ENCODE measurements at regions not wholly inside any gene's neighbourhood (a gene's known extent, or its start where the extent isn't known, plus 50 kb on each side); places are given as distances from the start of the nearest gene placed in this dataset.
A peak's percentile ranks its signal among the peaks of the same experiment; 100 is the strongest.

- DNase-seq (ENCODE audit: low read depth) = no peak
These were observed 201.4 kb upstream of the MARCKS start for GRCh38 chr6:113655761-113656160.

DNA sequence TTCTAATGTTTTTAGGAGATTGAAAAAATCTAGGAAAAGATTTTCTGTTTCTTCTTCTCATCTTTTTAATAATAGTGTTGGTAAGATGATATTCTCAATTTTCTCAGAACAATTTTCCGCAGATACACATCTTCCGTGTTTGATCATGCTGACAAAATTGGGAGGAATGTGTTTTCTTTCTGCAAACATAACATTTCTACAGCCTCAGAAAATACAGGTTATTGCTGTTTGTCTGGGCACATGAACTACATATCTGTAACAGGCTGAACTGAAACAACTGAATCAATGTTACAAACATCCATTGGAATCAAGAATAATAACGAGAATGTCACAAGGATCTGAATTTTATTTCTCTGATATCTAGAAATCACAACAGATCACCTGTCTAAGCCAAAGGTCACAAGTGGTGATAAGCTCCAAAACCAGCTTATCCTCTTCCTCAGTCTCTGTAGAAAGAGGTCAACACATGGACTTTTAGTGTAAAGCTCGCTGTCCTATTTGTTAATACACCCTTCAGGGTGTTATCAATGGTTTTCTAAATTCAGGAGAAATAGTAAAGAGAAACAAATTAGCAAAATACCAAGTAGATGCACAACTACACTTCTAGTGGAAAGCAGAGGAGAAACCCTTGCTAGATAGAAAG lies 197.3 kb upstream of the MARCKS start:
- no peak for DNase-seq (ENCODE audit: low read depth)

DNA sequence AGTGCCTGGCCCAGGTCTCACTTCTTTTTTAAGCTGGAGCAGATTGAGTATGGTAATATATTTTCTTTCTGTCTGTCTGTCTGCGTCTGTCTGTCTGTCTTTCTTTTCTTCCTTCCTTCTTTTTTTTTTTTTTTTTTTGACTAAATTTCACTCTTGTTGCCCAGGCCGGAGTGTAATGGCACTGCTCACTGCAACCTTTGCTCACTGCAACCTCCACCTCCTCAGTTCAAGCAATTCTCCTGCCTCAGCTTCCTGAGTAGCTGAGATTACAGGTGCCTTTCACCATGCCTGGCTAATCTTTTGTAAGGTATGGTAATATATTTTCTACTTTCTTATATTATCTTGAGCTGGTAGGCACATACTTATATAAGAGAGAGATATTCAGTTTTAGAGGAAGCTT lies 196.3 kb upstream of the MARCKS start:
- DNase-seq (ENCODE audit: low read depth) = no peak

- no peak for DNase-seq (ENCODE audit: low read depth)
These were observed 195.0 kb upstream of the MARCKS start for GRCh38 chr6:113662093-113662665.

GRCh38 chr6:113662688-113663333 lies 194.3 kb upstream of the MARCKS start:
- no peak for DNase-seq (ENCODE audit: low read depth)

DNA sequence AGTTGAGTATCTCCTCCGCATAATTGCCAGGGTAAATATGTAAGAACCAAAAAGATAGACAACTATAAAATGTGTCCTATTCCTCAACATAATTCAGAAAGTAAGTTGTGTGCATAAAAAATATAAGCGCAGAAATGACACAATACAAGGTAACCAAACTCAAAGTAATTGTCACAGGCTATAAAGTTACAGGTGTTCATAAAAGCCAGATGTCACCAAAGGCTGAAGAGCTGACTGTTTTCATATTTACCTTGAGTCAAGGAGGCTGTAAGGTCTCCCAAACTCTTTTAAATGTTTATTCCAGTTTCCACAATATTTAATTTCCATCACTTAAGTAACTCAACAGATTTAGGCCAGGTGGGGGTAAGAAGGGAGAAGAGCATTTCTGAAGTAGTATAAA lies 192.2 kb upstream of the MARCKS start:
- no peak for DNase-seq (ENCODE audit: low read depth)

DNA sequence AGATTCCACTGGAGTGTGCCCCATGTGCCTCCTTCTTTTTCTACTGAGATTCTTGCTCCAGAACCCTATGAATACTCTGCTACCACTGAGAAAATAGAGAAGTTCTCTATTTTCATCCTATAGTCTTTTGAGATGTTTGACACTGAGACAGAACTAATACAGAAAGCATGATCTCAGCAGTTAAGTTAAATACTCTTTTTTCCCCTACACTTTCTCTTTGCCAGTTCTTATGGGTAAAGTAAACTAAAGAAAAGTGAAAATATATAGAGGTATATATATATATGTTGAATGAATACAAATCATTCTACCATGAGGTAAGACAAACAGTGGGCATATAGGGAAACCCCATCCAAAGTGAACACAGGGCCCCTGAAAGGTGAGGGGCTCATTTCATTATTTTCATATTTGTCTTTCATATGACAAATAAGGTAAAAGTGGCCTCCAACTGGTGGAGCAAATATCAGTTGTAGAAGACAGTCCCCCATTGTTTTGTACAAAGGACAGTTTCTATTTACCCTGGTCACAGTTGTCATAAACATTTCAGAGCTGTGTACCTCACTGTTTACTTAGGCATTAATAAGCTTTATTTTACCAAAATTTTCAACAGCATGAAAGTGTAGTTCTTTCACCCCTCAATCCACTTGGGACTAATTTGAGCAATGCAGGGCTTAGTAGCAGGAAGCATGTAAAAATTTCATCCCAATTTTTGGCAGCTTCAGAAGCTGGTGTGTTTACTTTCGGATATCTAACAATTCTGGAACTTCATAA lies 188.3 kb upstream of the MARCKS start:
- no peak for DNase-seq (ENCODE audit: low read depth)

DNA sequence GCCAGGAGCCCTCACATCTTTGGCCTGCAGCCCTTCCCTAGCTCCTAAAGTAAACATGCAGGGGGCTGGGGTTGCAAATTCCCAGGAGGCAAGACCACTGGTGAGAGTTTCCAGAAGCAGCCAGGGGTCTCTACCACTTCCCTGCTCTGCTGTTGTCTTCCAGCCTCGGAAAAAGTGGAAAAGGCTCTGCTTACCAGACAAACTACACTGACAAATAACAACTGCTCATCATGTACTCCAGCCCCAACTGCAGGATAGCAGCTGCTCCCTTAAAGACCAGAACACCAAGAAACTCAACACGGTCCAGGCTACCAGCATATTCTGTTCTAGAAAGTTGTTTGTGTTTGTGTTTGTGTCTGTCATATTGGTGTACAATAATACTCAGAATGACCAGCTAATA lies 187.5 kb upstream of the MARCKS start:
- DNase-seq (ENCODE audit: low read depth) = no peak

DNA sequence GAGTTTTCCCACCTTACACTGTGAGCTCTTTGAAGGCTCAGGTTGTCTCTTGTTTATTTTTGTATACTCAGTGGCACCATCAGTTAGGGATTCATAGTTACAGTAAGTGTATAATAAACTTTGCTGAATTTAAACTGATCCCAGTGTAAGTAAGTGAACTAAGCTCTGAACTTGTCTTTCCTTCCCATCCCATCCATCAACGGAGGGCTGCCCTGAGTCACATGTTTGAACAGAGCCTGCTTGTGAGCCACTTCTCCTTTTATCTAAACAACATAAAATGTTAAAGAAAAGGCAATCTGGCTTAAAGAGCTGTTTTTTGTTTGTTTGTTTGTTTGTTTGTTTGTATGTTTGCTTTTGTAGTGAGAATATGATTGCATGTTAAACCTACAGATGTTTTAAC lies 185.7 kb upstream of the MARCKS start:
- no peak for DNase-seq (ENCODE audit: low read depth)

DNA sequence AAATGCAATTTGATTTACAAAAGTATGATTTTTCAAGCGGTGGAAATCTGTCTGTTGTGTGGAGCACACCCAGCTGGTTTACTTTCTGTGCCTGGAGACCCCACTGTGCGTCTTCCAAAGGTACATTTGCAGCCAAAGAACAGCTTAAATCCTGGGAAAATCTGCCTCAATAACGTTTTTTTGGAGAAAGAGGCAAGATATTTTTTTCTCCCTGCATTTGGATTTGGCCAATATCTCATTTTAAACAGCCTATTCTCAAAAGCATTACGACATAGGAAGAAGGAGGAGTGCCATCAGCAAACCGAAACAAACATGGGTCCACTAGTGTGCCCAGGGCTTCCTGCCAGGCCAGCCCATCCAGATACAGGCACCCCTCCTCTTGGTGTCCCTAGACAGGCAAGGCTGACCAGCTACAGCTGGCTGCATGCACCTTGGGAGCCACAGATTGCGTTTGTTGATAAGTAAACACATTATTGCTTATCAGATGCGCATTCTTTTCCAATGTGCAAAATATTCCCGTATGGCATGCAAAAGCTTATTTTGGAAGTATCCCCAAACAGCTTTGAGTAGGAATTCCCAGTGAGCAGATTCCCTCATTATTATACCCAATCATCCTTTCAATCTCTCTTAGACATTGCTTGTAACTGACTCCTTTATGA lies 184.5 kb upstream of the MARCKS start:
- DNase-seq (ENCODE audit: low read depth) = no peak

- no peak for DNase-seq (ENCODE audit: low read depth)
These were observed 183.1 kb upstream of the MARCKS start for GRCh38 chr6:113674075-113674474.

GRCh38 chr6:113676057-113676456 lies 181.1 kb upstream of the MARCKS start:
- no peak for DNase-seq (ENCODE audit: low read depth)

GRCh38 chr6:113676968-113677367 lies 180.2 kb upstream of the MARCKS start:
- no peak for DNase-seq (ENCODE audit: low read depth)

DNA sequence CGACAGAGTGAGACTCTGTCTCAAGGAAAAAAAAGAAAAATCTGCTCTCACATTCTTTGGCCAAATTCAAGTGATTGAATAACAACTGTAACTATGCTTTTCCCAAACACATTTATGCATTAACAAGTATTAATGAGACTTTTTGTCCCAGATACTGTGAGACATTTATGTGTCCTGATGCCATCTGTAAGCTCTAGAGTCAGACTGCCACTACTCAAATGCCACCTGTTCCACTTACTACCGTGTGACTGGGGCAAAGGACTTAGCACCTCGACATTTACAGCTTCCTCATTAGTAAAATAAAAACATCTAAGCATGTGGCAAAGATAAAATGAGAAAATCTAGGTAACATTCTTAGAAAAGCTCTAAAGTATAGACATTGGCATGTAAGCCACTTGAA lies 178.1 kb upstream of the MARCKS start:
- DNase-seq (ENCODE audit: low read depth) = no peak

GRCh38 chr6:113680301-113680700 lies 176.8 kb upstream of the MARCKS start:
- DNase-seq (ENCODE audit: low read depth) = no peak

GRCh38 chr6:113683968-113684367 lies 173.2 kb upstream of the MARCKS start:
- DNase-seq (ENCODE audit: low read depth) = no peak

- peak; percentile 75 for DNase-seq (ENCODE audit: low read depth)
These were observed 172.7 kb upstream of the MARCKS start for GRCh38 chr6:113684382-113684901.

- DNase-seq (ENCODE audit: low read depth) = no peak
These were observed 171.1 kb upstream of the MARCKS start for GRCh38 chr6:113686049-113686448.

- DNase-seq (ENCODE audit: low read depth) = peak; percentile 54
These were observed 167.5 kb upstream of the MARCKS start for GRCh38 chr6:113689620-113690019.

- peak; percentile 95 for DNase-seq (ENCODE audit: low read depth)
These were observed 166.6 kb upstream of the MARCKS start for GRCh38 chr6:113690281-113691259.

GRCh38 chr6:113691260-113691656 lies 165.9 kb upstream of the MARCKS start:
- no peak for DNase-seq (ENCODE audit: low read depth)
